Breast epithelium (tissue), 4 donors: ENCODE measurements at regions not wholly inside any gene's neighbourhood (a gene's known extent, or its start where the extent isn't known, plus 50 kb on each side); places are given as distances from the start of the nearest gene placed in this dataset.
A peak's percentile ranks its signal among the peaks of the same experiment; 100 is the strongest.
"Not testable (repeated sequence)": the region's sequence is repeated elsewhere in the genome, so short reads cannot be mapped to it uniquely, and the experiment has no call there.

Experiments used
- DNase-seq, 2 donors: peaks; one replicate each; pipeline ENCODE4 v3.0.0-alpha.2; 2019; ENCODE audit warnings: low spot score in 2 of 2
- H3K27ac ChIP-seq, 2 donors: fragments of 200-600 bp; sonication (generic) in 1 of 2; one replicate each; pipeline ENCODE4 v1.5.1; 2016 to 2019; ENCODE audit warnings: mild to moderate bottlenecking in 1 of 2
- H3K27me3 ChIP-seq, 2 donors: fragments of 200-600 bp; sonication (generic) in 1 of 2; one replicate each; pipeline versions ENCODE4 v1.5.1 to v1.6.0; 2017 to 2019; ENCODE audit warnings: control low read depth in 1 of 2, mild to moderate bottlenecking in 1 of 2
- H3K36me3 ChIP-seq: fragments of 200-600 bp; one replicate; pipeline ENCODE4 v1.5.1; 2019
- H3K4me1 ChIP-seq, 2 donors: fragments of 200-600 bp; sonication (generic); one replicate each; pipeline ENCODE4 v1.5.1; 2016 to 2019; ENCODE audit warnings: control low read depth in 1 of 2
- H3K4me3 ChIP-seq, 3 donors: fragments of 200-600 bp; sonication (generic); 1 replicate in 2 of 3; 2 replicates in 1 of 3; pipeline ENCODE4 v1.5.1; 2016 to 2019; ENCODE audit warnings: mild to moderate bottlenecking in 3 of 3, moderate library complexity in 2 of 3
- H3K9me3 ChIP-seq, 2 donors: fragments of 200-600 bp; sonication (generic) in 1 of 2; one replicate each; pipeline ENCODE4 v1.5.1; 2016 to 2019; ENCODE audit warnings: control low read depth in 1 of 2
- CTCF ChIP-seq, 3 donors: fragments of 450-650 bp; IDR thresholded peaks; one replicate each; pipeline ENCODE4 v1.5.1; 2016 to 2017; ENCODE audit warnings: antibody characterized with exemption in 3 of 3, mild to moderate bottlenecking in 3 of 3, moderate library complexity in 3 of 3
- POLR2A ChIP-seq: fragments of 450-650 bp; IDR thresholded peaks from one replicate; pipeline ENCODE4 v1.6.1; 2016; ENCODE audit warnings: antibody characterized with exemption, mild to moderate bottlenecking, moderate library complexity
- POLR2AphosphoS5 ChIP-seq, 3 donors: sonication (generic); formaldehyde crosslinking; IDR thresholded peaks; one replicate each; pipeline ENCODE4 v1.6.1; 2017; ENCODE audit warnings: antibody characterized with exemption in 3 of 3
- intact Hi-C: fragments of 100-400 bp; cut with DNase I; formaldehyde crosslinking; loops from one replicate; pipeline ENCODE4 v1.15.1; 2023; ENCODE audit warnings: low total_unique reads

DNA sequence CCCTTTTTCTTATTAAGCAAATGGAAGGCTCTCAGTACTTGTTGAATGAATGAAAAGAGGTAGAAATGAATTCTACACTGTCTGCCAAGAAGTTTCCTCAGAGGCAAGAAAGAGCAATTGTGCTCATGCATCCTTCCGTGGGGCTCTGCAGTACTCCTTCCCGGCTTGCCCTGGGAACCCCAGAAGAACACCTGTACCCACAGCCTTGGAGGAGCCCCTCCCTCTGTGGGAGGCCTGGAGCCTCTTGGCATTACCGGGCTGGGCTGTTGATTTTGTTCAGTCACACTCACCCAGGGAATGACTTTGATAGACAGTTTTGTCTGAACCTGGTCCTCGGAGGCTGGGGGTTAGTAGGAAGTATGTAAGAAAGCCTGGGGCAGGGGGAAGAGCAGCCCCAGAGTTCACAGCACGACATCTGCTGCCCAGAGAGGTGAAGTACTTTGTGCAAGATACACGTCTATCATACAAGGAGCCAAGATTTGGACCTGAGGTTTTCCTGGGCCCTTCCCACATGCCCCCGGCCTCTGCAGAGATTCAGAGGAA is 134.8 kb upstream of the GDF10 start:
- intact Hi-C loops: no loop called here
- TF ChIP-seq POLR2AphosphoS5 (IDR thresholded peaks at IDR 0.05): no peak
- no peak for TF ChIP-seq CTCF (IDR thresholded peaks at IDR 0.05)
- no peak for TF ChIP-seq POLR2A
- Histone ChIP-seq H3K27me3 (no peaks in the 10 kb centered on the region), H3K9me3 (no peaks in the 10 kb centered on the region), H3K4me3 (peak overlapping the region; percentile 19 to 60 (median 37)), H3K27ac (peak overlapping the region; percentile 85 to 87), H3K36me3 (no peaks in the 10 kb centered on the region), H3K4me1 (peaks cover 5 to 14% of the 10 kb centered on the region in 2 donors)
- no peak for DNase-seq

DNA sequence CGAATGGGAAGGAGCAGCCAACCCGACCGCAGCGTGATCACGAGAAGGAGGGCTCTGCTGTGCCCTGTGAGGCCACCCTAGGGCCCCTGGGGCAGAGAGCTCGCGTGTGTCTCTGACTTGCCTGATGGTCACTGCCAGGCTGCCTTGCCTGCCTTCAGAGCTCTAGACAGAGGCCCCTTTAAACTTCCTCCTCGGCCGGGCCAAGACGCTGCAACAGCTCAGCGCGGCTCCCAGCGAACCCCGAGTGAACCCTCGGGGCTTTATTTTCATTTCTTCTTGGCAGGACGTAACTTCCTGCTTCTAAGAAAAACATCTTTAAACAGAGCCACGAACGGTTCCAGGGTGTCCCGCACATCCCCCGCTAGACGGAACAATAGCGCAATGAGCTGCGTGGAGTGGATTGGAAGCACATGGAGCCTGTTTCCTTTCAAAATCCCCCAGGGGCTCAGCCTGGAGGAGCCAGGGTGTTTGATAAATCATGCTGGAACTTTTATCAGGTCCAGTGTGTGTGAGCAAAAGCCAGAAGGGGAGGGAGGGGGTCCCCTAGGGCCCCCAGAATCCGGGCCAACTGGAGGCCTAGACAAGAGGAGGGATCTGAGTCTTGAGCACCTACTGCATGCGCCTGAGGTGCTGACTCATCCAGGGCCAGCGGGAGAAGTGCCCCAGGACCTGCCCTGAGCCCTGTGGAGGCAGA is 134.1 kb upstream of the GDF10 start:
- Histone ChIP-seq H3K36me3 (no peaks in the 10 kb centered on the region), H3K4me1 (peaks cover 5 to 14% of the 10 kb centered on the region in 2 donors), H3K27me3 (no peaks in the 10 kb centered on the region), H3K9me3 (no peaks in the 10 kb centered on the region), H3K27ac (peak overlapping the region; percentile 85 to 87), H3K4me3 (peak overlapping the region; percentile 19 to 60 (median 37))
- intact Hi-C loops: no loop called here
- peak in 1 of 2 donors; percentile 68 for DNase-seq
- peak; percentile 32 to 93 (median 51) for TF ChIP-seq POLR2AphosphoS5 (IDR thresholded peaks at IDR 0.05)
- no peak for TF ChIP-seq POLR2A

DNA sequence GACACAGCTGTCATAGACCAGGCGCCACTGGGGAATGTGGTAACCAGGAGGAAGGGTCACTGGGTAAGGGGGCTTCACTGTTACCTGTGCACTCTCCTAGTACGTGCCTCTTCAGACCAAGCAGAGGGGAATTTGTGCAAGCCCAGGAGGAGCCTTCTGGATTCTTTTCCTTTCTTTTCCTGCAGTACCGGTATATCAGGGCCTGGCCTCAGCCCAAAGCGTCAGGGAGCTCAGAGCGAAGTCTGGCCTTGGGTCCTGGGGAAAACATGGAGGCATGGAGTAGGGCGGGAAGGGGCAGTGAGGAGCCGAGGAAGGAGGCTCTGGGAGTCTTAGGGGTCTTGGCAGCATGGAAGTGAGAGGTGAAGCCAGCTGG is 133.6 kb upstream of the GDF10 start:
- Histone ChIP-seq H3K27me3 (no peaks in the 10 kb centered on the region), H3K4me1 (peaks cover 5 to 14% of the 10 kb centered on the region in 2 donors), H3K27ac (peak overlapping the region; percentile 85 to 87), H3K9me3 (no peaks in the 10 kb centered on the region), H3K36me3 (no peaks in the 10 kb centered on the region), H3K4me3 (peak overlapping the region; percentile 19 to 60 (median 37))
- TF ChIP-seq POLR2AphosphoS5 (IDR thresholded peaks at IDR 0.05): no peak
- no peak for TF ChIP-seq POLR2A
- TF ChIP-seq CTCF (IDR thresholded peaks at IDR 0.05): no peak
- DNase-seq: peak in 1 of 2 donors; percentile 31
- intact Hi-C loops: no loop called here

- Histone ChIP-seq H3K4me3 (peak overlapping the region in 1 of 3 donors; percentile 60), H3K27ac (peak overlapping the region; percentile 85 to 87), H3K4me1 (peaks cover 5 to 14% of the 10 kb centered on the region in 2 donors)
- H3K27me3 ChIP-seq, H3K9me3 ChIP-seq, H3K36me3 ChIP-seq, intact Hi-C loops: not testable (repeated sequence)
- TF ChIP-seq POLR2AphosphoS5 (IDR thresholded peaks at IDR 0.05): peak in 2 of 3 donors; percentile 40 to 50
- peak in 1 of 2 donors; percentile 65 for DNase-seq
Observed at GRCh38 chr10:47166808-47167581, 133.0 kb upstream of the GDF10 start.

DNA sequence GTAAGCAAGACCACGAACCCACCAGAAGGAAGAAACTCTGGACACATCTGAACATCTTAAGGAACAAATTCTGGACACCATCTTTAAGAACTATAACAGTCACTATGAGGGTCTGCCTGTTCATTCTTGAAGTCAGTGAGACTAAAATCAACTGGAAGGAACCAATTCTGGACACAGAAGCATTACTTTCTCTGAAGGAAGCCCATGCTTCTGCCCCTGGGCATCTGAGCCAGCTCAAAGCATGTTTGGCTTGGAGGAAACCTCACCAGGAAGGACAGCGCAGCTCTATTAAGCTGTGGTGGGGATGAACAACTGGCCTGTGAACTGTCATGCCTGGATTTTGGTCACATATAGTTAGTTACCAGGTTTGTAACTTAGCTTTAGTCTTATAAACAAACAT is 132.4 kb upstream of the GDF10 start:
- H3K27ac ChIP-seq: peak overlapping the region; percentile 84 to 85
- no peak overlapping the region for H3K4me3 ChIP-seq
- peaks cover 5 to 14% of the 10 kb centered on the region in 2 donors for H3K4me1 ChIP-seq
- no peaks in the 10 kb centered on the region for H3K27me3 ChIP-seq
- DNase-seq: no peak
- no peaks in the 10 kb centered on the region for H3K9me3 ChIP-seq
- no peaks in the 10 kb centered on the region for H3K36me3 ChIP-seq
- TF ChIP-seq CTCF (IDR thresholded peaks at IDR 0.05): no peak
- TF ChIP-seq POLR2AphosphoS5 (IDR thresholded peaks at IDR 0.05): no peak
- TF ChIP-seq POLR2A: no peak
- intact Hi-C loops: no loop called here

DNA sequence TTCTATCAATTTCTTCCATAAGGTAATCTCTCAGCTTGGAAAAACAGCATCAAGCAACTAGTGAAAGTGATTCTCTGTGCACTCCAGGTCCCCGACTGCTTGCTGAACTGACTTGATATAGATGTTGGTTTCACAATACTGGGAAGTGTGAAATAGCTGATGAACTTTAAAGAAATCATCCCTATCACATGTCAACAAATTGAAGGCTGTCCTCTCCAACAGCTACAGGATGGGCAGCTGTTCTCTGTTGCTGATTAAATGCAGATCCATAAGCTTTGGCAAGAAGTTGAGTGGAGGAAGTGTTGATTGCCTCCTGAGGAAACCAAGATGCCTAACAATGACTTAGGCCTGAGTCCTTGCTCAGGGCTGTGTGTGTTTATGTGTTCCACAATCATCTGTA is 130.4 kb upstream of the GDF10 start:
- no peak for DNase-seq
- no peaks in the 10 kb centered on the region for H3K27me3 ChIP-seq
- H3K27ac ChIP-seq: no peak overlapping the region
- H3K9me3 ChIP-seq: no peaks in the 10 kb centered on the region
- no peak overlapping the region for H3K4me3 ChIP-seq
- no peaks in the 10 kb centered on the region for H3K36me3 ChIP-seq
- H3K4me1 ChIP-seq: peaks cover 5 to 14% of the 10 kb centered on the region in 2 donors
- intact Hi-C loops: no loop called here
- TF ChIP-seq POLR2A: no peak
- TF ChIP-seq CTCF (IDR thresholded peaks at IDR 0.05): no peak
- no peak for TF ChIP-seq POLR2AphosphoS5 (IDR thresholded peaks at IDR 0.05)
